ENCODE measurements at regions not wholly inside any gene's neighbourhood (a gene's known extent, or its start where the extent isn't known, plus 50 kb on each side); places are given as distances from the start of the nearest gene placed in this dataset.

- DNase-seq = no peak
Measured at GRCh38 chr1:221437171-221437570, 304.7 kb downstream of the DUSP10 start.

GRCh38 chr1:221437926-221438325 is 304.0 kb downstream of the DUSP10 start:
- no peak for DNase-seq

- no peak for DNase-seq
Measured at GRCh38 chr1:221439008-221439746, 302.7 kb downstream of the DUSP10 start.

- DNase-seq = no peak
Measured at GRCh38 chr1:221439747-221440501, 302.0 kb downstream of the DUSP10 start.

DNA sequence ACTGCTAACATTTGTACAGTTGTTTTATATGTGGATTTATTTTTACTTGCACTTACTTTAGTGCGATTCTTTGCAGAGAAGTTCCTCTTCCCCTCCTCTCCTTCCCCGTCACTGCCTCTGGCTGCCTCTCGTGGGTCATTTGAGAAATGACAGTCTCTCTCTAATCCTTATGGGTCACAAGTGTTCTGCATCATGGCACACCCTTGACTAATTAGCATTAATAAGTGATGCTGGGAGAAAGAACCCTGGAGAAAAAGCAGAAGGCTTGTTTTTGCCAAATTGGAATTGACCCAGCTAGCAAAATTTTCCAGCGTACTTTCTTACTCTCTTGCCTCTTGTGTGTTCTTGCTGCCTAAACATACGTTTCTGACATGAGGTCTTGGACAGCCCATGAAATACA is 301.2 kb downstream of the DUSP10 start:
- DNase-seq = no peak

- no peak for DNase-seq
Measured at GRCh38 chr1:221442056-221442455, 299.8 kb downstream of the DUSP10 start.

DNA sequence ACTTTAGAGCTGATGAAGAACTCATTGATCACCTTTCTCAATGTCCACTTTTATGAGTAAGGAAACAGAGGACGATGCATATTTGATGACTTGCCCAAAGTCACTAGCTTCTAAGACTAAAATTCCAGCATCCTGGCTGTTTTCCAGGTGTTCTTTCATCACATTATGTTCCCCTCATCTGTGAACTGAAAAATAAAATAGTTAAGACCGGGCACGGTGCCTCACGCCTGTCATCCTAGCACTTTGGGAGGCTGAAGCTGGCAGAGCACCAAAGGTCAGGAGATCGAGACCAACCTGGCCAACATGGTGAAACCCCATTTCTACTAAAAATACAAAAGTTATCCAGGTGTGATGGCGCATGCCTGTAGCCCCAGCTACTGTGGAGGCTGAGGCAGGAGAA is 297.5 kb downstream of the DUSP10 start:
- no peak for DNase-seq

DNA sequence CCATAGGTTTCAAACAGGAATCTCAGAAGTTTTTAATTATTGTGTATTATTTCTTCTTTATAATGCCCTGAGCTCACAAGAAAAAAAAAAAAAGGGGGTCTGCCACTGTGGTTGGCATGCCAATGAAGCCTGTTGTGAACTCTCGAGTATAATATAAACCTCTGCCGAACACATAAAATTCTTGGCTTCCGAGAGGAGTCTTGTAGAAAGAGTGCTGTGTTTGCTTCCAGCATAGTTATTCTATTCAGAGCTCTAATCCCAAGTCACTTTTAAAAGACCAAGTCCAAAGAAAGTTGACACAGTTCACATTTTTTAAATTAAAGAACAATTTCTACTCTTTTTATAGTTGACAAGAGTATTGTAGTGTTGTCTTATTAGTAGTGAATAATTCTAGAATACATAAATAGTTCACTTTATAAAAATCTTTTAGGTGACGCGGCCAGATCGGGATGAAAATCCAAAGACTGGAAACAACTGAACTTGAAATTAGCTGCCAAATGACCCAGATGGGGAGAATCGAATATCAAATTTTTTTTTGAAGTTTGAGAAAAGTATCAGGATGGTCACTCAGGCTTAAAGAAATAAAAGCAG is 293.2 kb downstream of the DUSP10 start:
- DNase-seq = no peak

DNA sequence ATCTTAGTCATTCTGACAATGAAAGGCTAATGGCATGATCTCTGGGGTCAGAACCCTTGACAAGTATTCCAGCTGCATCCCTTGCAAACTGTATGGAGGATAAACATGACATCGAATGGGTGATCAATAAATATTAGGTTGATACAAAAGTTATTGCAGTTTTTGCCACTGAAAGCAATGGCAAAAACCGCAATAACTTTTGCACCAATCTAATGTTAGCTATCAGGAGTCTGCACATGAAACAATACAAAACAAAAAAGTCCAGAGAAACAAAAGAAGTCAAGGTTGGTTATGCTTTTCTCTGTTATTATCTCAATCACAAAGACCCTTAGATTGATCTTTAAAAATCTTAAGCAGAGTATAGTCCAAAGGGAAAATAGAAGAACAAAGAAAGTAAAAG is 292.7 kb downstream of the DUSP10 start:
- no peak for DNase-seq

- DNase-seq = no peak
Measured at GRCh38 chr1:221449801-221450470, 292.0 kb downstream of the DUSP10 start.

DNA sequence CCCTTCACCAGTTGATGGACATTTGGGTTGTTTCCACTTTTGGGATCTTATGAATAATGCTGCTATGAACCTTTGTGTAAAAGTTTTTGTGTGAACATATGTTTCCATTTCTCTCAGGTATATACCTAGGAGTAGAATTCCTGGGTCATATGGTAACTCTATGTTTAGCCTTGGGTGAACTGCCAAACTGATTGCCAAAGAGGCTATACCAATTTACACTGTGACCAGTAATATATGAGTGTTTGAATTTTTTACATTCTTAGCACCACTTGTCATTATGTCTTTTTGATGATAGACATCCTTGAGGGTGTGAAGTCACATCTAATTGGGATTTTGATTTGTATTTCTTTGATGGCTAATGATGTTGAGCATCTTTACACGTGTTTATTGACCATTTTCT is 290.1 kb downstream of the DUSP10 start:
- DNase-seq = no peak

DNA sequence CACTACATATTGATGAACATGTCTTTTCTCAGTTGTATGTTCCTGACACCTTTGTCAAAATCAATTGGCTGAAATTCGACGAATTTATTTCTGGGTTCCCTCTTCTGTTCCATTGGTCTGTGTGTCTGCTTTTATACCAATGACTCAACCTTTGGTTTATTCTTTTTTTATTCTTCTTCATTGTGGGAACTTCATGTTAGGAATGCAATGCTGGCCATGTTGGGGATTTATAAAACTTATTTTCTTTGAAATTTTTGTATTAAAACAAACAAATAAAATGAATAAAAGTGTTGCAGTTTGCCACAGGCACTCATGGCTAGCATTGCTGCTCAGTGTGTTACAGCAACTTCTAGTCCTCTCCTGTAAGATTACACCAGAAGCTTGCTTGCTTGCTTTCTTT is 287.8 kb downstream of the DUSP10 start:
- no peak for DNase-seq

DNA sequence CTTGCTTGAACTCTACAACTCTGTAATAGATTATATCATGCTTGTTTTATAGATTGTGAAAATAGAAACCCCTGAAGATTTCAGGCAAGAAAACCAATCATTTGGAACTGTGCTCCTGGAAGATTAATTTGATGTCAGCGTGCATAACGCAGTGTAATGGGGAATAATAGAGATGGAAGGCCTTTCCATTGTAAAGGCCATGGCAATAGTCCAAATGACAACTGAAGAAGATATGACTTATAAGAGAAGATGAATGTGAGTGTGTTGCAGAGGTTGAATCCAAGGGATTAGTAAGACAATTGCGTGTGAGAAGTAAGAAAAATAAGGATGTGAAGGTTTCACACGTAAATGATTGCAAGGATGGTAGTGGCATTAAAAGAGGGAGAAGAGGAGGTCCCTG is 285.0 kb downstream of the DUSP10 start:
- DNase-seq = no peak

DNA sequence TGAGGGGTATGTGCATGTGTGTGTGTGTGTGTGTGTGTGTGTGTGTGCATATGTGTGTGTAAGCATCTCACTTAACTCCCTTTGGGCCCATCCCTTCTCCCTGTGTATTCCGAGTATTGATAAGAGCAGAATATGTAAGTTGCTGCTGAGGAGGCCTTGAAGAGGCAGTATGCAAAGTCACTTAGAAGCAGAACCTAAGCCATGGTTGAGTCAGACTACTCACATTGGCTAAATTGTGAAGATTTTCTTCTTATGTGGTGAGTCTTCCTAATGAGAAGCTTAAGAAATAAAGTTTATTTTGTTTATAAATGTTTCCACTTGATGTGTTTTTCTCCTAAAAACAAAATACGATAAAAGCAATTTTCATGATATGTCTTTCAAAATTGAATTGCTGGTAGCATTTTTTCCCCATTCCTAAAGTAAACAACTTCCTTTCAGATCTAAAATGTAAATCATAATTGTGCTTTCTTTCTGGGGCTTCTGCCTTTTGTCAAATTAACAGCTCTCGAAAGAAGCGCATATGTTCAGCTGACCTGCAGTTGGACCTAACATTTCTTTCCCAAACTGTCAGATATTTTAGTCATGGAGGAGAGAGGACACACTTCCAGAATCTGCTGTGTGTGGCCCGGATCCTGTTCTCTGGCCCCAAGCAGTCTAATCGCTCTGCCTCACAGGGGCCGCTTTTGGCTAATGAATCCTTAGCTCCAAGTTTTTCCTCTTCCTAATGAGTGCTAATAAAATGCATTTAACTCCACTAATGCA is 284.0 kb downstream of the DUSP10 start:
- DNase-seq = no peak

DNA sequence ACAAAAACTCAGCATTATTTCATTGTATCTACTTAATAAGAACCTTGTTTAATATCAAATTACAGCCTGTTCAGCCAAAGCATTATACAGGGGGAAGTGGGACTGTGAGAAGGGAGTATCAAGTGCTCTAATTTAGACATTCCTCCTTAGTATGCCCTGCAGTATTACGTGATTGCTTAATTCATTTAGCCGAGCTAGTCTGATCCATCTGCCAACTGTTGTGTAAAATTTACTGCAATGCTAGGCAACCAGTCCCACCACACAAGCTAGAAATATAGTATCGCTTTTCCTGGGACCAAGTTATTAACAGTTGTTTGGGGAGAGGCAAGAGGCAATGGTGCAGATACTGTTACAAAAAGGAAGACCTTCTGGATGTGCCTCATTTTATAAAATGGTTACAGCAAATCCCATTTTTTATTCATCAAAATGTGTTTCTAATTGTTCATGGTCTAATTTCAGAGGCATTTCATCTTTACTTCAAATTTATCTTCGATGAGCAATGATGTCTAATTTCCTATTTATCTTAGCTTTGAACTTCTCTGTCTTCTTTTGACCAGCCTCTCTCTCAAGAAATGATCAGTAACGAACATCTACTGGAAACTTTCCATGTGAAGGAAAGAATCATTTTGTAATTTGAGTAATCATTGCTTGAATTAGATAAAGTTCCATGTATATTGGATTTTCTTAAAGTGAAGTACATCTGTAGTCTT is 283.3 kb downstream of the DUSP10 start:
- no peak for DNase-seq

- no peak for DNase-seq
Measured at GRCh38 chr1:221459558-221459957, 282.3 kb downstream of the DUSP10 start.

GRCh38 chr1:221462345-221462744 is 279.5 kb downstream of the DUSP10 start:
- no peak for DNase-seq

DNA sequence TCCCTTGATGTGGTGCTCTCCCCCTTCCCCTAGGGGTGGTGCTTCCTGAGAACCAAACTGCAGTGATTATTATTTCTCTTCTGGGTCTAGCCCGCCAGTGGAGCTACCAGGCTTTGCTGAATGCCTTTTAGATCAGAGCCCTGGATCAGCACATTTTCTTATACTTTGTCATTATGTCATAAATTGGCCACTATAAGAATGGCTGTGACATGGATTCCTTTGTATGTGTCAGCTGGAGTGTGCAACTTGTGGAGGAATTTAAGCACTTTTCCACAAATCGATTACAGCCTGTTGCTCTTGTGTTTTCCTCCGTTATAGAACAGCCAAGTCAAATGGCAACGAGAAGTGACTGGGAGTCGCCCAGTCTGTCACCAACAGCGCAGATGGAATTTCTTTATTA is 273.3 kb downstream of the DUSP10 start:
- no peak for DNase-seq

DNA sequence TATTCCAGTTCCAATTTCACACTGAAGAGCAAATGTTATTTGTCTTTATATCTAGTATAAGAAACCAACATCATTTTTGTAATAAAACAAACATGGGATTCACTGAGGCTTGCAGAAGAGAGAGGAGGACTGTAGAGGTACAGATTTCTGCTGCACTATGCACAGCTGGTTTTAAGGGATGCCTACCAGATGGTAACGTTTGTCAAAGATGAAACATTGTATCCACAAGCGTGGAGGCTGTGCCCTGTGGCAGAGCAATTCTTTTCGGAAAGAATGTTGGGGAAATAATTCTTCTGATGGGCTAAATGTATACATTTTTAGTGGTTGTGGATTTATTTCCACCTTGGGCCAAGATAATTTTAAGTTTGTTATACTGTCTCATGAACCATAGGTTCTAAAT is 272.4 kb downstream of the DUSP10 start:
- no peak for DNase-seq

DNA sequence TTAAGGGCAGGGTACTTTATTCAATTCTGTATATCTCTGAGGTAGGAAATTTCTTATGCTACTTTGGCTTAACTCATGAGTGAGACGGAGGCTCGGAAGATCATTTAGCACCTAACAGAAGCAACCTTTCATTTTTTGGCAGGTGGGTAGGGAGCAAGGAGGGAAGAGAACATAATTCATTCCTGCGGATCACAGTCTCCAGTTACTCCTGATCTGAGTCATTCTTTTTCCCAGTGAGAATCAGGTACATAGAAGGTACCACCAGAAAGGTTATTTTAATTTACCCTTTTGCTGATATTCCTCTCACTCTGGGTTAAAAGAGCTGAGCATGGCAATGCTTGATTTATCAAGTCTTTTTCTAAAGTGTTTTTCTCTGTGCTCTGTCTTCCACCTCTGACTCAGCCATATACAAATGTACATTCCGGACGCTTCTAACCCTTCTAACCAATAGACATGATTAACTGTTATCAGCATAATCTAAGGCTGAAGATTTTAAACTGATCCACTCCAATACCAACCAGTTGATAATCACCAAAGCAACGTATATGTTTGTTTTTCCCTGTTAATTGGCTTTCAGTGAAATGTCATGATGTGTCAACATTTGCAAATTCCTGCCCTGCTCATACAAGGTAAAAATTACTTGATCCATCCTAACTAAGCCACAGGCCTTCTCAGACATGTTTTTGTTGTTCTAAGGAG is 271.7 kb downstream of the DUSP10 start:
- no peak for DNase-seq

DNA sequence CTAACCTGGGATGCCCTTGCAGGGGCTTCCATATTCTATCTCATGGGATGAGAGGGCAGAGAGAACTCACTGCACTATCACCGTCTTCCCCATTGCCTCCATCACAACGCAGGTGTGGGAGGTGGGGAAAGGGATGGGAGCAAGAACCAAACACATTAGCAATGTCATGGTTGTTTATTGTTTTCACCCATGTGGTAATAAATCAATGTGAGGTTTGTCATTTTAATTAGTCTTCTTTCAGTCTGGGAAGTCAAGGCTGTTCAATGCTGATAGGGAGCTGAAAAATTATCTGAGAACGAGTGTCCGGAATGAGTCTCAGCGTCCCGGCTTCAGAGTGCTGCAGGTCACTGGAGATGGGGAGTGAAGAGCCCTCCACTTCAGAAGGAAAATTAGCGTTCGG is 268.5 kb downstream of the DUSP10 start:
- no peak for DNase-seq

- no peak for DNase-seq
Measured at GRCh38 chr1:221477252-221477651, 264.6 kb downstream of the DUSP10 start.
